ENCODE measurements at regions not wholly inside any gene's neighbourhood (a gene's known extent, or its start where the extent isn't known, plus 50 kb on each side); places are given as distances from the start of the nearest gene placed in this dataset.
A peak's percentile ranks its signal among the peaks of the same experiment; 100 is the strongest.

DNA sequence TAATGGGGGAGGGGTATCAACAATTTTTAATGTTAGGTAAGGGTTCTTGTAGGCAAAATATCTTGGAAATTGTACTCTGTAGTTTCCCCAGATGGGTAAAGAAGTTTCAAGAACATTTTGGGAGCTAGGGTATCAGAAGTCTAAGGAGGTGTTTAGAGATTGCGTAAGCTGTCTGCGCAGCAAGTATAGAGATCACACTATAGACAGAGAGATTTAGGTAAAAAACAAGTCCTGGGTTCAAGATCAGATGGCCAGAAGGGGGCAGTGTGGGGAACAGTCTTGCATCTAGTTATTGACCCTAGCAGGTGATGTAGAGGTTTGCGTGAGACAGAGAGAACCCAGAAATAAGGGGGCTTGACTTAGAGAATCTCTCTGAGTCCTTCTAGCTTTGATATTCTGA, 80.8 kb downstream of the S1PR1 start:
- Histone ChIP-seq H3K79me2 (ENCODE audit: control insufficient read depth, insufficient read depth, low read length, unreplicated experiment) (no peaks in the 10 kb centered on the region), H3K27me3 (ENCODE audit: insufficient read depth, low read length) (peaks cover 83% of the 10 kb centered on the region), H3K27ac (ENCODE audit: low read depth, low read length) (no peak overlapping the region), H2AFZ (ENCODE audit: low read length, unreplicated experiment) (no peak overlapping the region), H3K4me1 (ENCODE audit: control insufficient read depth, insufficient read depth, low read length, unreplicated experiment) (no peaks in the 10 kb centered on the region), H3K36me3 (ENCODE audit: insufficient read depth, low read length) (no peaks in the 10 kb centered on the region), H3K4me3 (ENCODE audit: low read depth, low read length) (no peak overlapping the region)

DNA sequence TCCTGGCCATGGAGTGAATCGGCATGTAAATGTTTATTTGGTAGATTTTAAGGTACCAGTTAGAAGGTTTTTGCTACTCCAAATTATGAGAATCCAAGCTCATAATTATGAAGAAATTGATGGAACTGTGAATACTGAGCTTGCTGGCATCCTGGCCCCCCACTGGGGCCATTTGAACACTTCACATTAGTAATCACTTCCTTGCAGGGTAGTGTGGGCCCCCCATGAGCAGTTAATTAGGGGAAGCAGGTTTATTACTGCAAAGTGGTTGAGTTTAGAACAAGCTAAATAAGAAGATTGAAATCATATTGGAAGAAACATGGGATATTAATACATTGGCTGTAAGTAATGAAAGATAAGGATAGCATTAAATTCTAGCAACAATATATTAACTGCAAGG, 86.7 kb downstream of the S1PR1 start:
- no peaks in the 10 kb centered on the region for H3K4me1 ChIP-seq (ENCODE audit: control insufficient read depth, insufficient read depth, low read length, unreplicated experiment)
- no peaks in the 10 kb centered on the region for H3K36me3 ChIP-seq (ENCODE audit: insufficient read depth, low read length)
- H3K27me3 ChIP-seq (ENCODE audit: insufficient read depth, low read length), result peaks cover 87% of the 10 kb centered on the region
- H3K79me2 ChIP-seq (ENCODE audit: control insufficient read depth, insufficient read depth, low read length, unreplicated experiment), result no peaks in the 10 kb centered on the region
- no peak overlapping the region for H2AFZ ChIP-seq (ENCODE audit: low read length, unreplicated experiment)
- no peak overlapping the region for H3K4me3 ChIP-seq (ENCODE audit: low read depth, low read length)
- no peak overlapping the region for H3K27ac ChIP-seq (ENCODE audit: low read depth, low read length)

DNA sequence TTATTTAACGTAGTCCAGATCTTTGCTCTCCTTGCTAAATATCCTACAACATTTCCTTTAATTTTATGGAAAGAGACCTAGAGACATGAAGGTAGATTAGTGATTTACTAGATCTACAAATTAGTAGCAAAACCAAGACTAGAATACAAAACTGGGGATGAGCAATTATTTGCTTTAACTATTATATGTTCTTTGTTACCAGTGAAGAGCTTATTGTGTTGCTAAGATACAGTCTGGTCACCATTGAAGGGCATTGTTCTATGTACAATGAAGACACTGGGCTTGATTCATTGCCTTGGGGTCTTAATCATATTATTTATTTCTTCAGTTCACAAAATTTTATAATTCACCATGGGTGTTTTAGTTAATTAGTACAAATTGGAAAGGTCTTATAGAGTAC, 88.3 kb downstream of the S1PR1 start:
- Histone ChIP-seq H3K4me3 (ENCODE audit: low read depth, low read length) (no peak overlapping the region), H3K79me2 (ENCODE audit: control insufficient read depth, insufficient read depth, low read length, unreplicated experiment) (no peaks in the 10 kb centered on the region), H3K4me1 (ENCODE audit: control insufficient read depth, insufficient read depth, low read length, unreplicated experiment) (no peaks in the 10 kb centered on the region)

DNA sequence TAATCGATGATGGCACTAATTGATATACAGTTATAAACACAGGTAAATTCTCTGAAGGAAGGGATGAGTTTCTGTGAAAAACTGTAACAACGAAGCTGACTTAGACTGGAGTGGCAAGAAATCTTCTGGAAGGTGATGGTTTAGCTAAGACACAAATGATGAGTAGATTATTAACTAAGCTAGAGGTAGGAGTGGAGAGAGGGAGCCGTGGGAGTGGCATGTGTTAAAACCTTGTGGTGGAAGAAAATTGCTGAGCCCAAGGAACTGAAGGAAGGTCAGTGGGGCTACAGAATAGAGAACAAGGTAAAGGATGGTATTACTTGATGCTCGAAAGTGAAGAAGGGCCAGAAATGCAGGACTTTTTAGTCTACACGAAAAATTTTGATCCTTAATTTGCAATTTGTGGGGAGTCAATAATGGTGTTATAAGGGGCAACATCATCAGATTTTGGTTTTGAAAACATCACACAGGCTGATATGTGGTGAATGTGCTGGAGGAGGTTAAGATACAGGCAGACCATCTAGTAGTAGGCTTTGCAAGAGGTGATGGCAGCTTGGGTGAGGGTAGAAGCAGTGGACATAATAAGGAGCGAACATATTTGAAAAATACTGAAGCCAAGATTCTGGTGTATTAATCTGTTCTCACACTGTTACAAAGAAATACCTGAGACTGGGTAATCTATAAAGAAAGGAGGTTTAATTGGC, 93.8 kb downstream of the S1PR1 start:
- Histone ChIP-seq H2AFZ (ENCODE audit: low read length, unreplicated experiment) (no peak overlapping the region), H3K27ac (ENCODE audit: low read depth, low read length) (no peak overlapping the region), H3K79me2 (ENCODE audit: control insufficient read depth, insufficient read depth, low read length, unreplicated experiment) (no peaks in the 10 kb centered on the region), H3K27me3 (ENCODE audit: insufficient read depth, low read length) (peaks cover 96% of the 10 kb centered on the region), H3K4me1 (ENCODE audit: control insufficient read depth, insufficient read depth, low read length, unreplicated experiment) (no peaks in the 10 kb centered on the region), H3K4me3 (ENCODE audit: low read depth, low read length) (no peak overlapping the region), H3K36me3 (ENCODE audit: insufficient read depth, low read length) (no peaks in the 10 kb centered on the region)

More for the DNA sequence above, 88.3 kb downstream of the S1PR1 start:
- Histone ChIP-seq H3K27me3 (ENCODE audit: insufficient read depth, low read length) (peaks cover 94% of the 10 kb centered on the region), H3K27ac (ENCODE audit: low read depth, low read length) (no peak overlapping the region), H2AFZ (ENCODE audit: low read length, unreplicated experiment) (no peak overlapping the region), H3K36me3 (ENCODE audit: insufficient read depth, low read length) (no peaks in the 10 kb centered on the region)

DNA sequence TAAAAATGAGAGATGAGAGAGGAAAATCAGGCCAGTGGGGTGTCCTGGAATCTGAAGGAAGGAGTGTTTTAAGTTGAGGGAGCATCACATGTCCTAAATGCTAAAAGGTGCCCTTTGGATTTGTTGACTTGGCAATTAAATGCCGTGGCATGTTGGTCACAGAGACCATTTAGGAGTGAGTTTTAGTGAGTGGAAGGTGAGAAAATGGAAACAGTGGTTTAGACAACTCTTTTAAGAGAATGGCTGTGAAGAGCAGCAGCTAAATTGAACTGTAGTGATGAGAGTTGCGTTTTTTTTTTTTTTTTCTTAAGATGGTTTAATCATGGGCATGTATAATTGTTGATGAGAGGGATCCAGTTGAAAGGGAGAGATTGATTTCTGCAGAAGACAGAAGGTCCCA, 95.0 kb downstream of the S1PR1 start:
- Histone ChIP-seq H3K27me3 (ENCODE audit: insufficient read depth, low read length) (peaks cover 95% of the 10 kb centered on the region), H3K4me1 (ENCODE audit: control insufficient read depth, insufficient read depth, low read length, unreplicated experiment) (no peaks in the 10 kb centered on the region)

DNA sequence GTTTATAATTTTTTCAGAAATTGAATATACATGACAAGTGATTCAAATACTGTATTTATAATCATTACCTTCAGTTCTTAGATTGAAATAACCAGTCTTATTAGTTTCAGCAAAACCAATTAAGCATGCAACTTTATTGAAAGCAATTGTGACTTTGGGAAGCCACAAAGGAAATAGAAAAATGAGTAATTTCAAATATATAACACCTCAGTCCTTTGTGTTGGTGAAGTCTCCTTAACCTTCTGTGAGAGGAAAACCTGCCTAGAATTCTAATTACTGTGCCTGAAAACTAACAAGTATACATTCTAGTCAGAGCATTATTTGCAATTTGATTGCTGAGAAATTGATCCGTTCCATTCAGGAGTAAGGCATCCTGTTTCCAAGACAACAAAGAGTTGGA, 95.8 kb downstream of the S1PR1 start:
- Histone ChIP-seq H3K27ac (ENCODE audit: low read depth, low read length) (no peak overlapping the region), H3K36me3 (ENCODE audit: insufficient read depth, low read length) (no peaks in the 10 kb centered on the region), H3K27me3 (ENCODE audit: insufficient read depth, low read length) (peaks cover 95% of the 10 kb centered on the region), H3K79me2 (ENCODE audit: control insufficient read depth, insufficient read depth, low read length, unreplicated experiment) (no peaks in the 10 kb centered on the region), H3K4me1 (ENCODE audit: control insufficient read depth, insufficient read depth, low read length, unreplicated experiment) (no peaks in the 10 kb centered on the region), H2AFZ (ENCODE audit: low read length, unreplicated experiment) (no peak overlapping the region), H3K4me3 (ENCODE audit: low read depth, low read length) (no peak overlapping the region)

More for the DNA sequence above, 95.0 kb downstream of the S1PR1 start:
- no peak overlapping the region for H3K4me3 ChIP-seq (ENCODE audit: low read depth, low read length)
- H3K79me2 ChIP-seq (ENCODE audit: control insufficient read depth, insufficient read depth, low read length, unreplicated experiment), result no peaks in the 10 kb centered on the region
- H2AFZ ChIP-seq (ENCODE audit: low read length, unreplicated experiment), result no peak overlapping the region
- no peaks in the 10 kb centered on the region for H3K36me3 ChIP-seq (ENCODE audit: insufficient read depth, low read length)
- no peak overlapping the region for H3K27ac ChIP-seq (ENCODE audit: low read depth, low read length)

DNA sequence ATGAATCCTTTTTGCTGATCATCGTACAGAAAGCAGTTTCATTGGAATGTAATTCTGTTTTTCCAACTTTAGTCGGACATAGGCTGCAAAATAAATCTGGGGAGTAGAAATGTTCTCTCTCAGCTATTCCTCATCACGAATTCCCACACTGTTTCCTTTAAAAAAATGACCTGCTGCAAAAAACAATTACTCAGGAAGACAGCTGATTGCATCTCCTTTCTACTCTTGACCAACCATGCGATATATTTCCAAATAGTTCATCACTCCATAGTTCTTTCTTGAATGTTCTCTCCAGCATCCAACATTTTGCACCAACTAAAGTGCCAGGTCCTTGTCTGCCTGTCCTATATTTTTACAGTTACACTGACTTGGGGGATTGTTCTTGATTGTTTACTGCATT, 96.4 kb downstream of the S1PR1 start:
- Histone ChIP-seq H3K36me3 (ENCODE audit: insufficient read depth, low read length) (no peaks in the 10 kb centered on the region), H3K4me3 (ENCODE audit: low read depth, low read length) (no peak overlapping the region), H3K4me1 (ENCODE audit: control insufficient read depth, insufficient read depth, low read length, unreplicated experiment) (no peaks in the 10 kb centered on the region), H3K27me3 (ENCODE audit: insufficient read depth, low read length) (peaks cover 93% of the 10 kb centered on the region), H3K27ac (ENCODE audit: low read depth, low read length) (no peak overlapping the region), H2AFZ (ENCODE audit: low read length, unreplicated experiment) (no peak overlapping the region), H3K79me2 (ENCODE audit: control insufficient read depth, insufficient read depth, low read length, unreplicated experiment) (no peaks in the 10 kb centered on the region)

DNA sequence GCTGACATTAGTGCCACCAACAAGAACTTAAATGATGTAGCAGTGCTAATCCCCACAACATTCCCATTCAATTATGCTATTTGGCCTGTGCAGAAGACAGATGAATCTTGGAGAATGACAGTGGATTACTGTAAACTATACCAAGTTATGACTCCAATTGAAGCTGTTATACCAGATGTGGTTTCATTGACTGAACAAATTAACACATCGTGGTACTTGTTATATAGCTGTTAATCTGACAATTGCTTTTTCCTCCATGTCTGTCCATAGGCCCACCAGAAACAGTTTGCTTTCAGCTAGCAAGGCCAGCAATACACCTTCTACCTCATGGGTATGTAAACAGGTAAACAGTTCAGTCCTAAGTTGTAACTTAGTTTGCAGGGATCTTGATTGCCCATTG, 101.1 kb downstream of the S1PR1 start:
- no peak overlapping the region for H2AFZ ChIP-seq (ENCODE audit: low read length, unreplicated experiment)
- H3K4me1 ChIP-seq (ENCODE audit: control insufficient read depth, insufficient read depth, low read length, unreplicated experiment), result no peaks in the 10 kb centered on the region
- H3K27me3 ChIP-seq (ENCODE audit: insufficient read depth, low read length), result peaks cover 80% of the 10 kb centered on the region
- H3K4me3 ChIP-seq (ENCODE audit: low read depth, low read length), result no peak overlapping the region
- no peak overlapping the region for H3K27ac ChIP-seq (ENCODE audit: low read depth, low read length)
- H3K79me2 ChIP-seq (ENCODE audit: control insufficient read depth, insufficient read depth, low read length, unreplicated experiment), result no peaks in the 10 kb centered on the region
- H3K36me3 ChIP-seq (ENCODE audit: insufficient read depth, low read length), result no peaks in the 10 kb centered on the region

DNA sequence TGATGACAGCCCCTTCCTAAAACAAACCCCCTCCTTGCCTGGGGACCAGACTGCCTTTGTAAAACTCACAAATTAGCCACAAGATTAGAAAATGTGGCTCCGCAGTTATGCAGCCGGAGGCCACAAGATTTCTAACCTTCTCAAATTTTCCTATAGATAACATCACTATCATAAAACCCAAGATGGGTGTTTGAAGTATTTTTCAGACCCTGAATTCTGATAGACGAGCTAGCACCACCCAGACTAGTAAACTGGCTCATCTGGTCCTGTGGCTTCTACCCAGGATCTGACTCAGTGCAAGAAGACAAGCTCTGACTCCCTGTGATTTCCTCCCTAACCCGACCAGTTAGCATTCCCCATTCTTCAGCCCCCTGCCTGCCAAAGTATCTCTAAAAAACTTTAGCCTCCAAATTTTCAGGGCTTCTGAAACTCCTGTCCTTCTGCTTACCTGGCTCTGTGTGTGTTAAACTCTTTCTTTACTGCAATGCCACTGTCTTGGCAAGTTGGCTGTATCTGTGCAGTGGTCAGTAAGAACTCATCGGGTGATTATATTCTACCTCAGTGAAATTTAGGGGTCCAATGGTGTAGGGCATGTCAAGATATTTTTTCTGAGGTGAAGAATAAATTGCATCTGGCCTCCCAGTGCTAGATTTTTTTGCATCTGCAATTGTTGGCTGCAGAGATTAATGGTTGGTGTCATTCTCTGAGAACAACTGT, 102.1 kb downstream of the S1PR1 start:
- no peaks in the 10 kb centered on the region for H3K4me1 ChIP-seq (ENCODE audit: control insufficient read depth, insufficient read depth, low read length, unreplicated experiment)
- H3K27ac ChIP-seq (ENCODE audit: low read depth, low read length), result no peak overlapping the region
- H3K79me2 ChIP-seq (ENCODE audit: control insufficient read depth, insufficient read depth, low read length, unreplicated experiment), result no peaks in the 10 kb centered on the region
- H3K4me3 ChIP-seq (ENCODE audit: low read depth, low read length), result no peak overlapping the region
- H3K27me3 ChIP-seq (ENCODE audit: insufficient read depth, low read length), result peaks cover 72% of the 10 kb centered on the region
- H2AFZ ChIP-seq (ENCODE audit: low read length, unreplicated experiment), result no peak overlapping the region
- no peaks in the 10 kb centered on the region for H3K36me3 ChIP-seq (ENCODE audit: insufficient read depth, low read length)

DNA sequence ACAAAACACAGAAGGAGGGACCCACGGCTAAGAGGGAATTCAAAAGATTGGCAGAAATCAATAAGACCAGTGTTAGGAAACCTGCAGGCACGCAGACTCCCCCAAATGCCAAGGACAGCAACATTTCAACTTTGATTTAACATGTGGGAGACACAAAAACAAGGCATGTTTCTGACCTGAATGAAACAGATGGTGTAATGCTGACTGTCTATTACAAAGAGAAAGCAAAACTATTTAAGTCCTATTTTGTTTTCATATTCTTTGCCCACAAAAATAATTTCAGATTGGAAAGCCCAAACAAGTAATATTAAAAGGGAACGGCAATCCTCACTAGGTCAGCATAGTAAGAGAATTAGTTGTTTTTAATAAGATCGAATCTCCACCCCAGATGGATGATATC, 107.9 kb downstream of the S1PR1 start:
- H3K27me3 ChIP-seq (ENCODE audit: insufficient read depth, low read length), result peaks cover 39% of the 10 kb centered on the region
- H2AFZ ChIP-seq (ENCODE audit: low read length, unreplicated experiment), result no peak overlapping the region
- H3K36me3 ChIP-seq (ENCODE audit: insufficient read depth, low read length), result no peaks in the 10 kb centered on the region
- peak overlapping the region; percentile 38; the same call in 1 of the 2 replicates for H3K4me3 ChIP-seq (ENCODE audit: low read depth, low read length)
- H3K79me2 ChIP-seq (ENCODE audit: control insufficient read depth, insufficient read depth, low read length, unreplicated experiment), result no peaks in the 10 kb centered on the region
- H3K27ac ChIP-seq (ENCODE audit: low read depth, low read length), result no peak overlapping the region
- no peaks in the 10 kb centered on the region for H3K4me1 ChIP-seq (ENCODE audit: control insufficient read depth, insufficient read depth, low read length, unreplicated experiment)

DNA sequence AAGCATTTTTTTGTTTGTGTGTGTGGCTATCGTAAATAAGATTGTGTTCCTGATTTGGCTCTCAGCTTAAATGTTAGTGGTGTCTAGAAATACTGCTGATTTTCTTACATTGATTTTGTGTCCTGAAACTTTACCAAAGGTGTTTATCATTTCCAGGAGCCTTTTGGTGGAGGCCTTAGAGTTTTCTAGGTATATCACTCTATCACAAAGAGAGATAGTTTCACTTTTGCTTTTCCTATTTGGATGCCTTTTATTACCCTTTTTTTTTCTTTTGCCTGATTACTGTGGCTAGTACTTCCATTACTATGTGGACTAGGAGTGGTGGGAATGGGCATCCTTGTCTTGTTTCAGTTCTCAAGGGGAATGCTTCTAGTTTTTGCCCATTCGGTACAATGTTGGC, 109.6 kb downstream of the S1PR1 start:
- no peaks in the 10 kb centered on the region for H3K4me1 ChIP-seq (ENCODE audit: control insufficient read depth, insufficient read depth, low read length, unreplicated experiment)
- H3K4me3 ChIP-seq (ENCODE audit: low read depth, low read length), result peak overlapping the region; percentile 25
- peak overlapping the region; percentile 61 for H2AFZ ChIP-seq (ENCODE audit: low read length, unreplicated experiment)

More for the DNA sequence above, 109.6 kb downstream of the S1PR1 start:
- Histone ChIP-seq H3K36me3 (ENCODE audit: insufficient read depth, low read length) (no peaks in the 10 kb centered on the region), H3K27ac (ENCODE audit: low read depth, low read length) (no peak overlapping the region), H3K79me2 (ENCODE audit: control insufficient read depth, insufficient read depth, low read length, unreplicated experiment) (no peaks in the 10 kb centered on the region), H3K27me3 (ENCODE audit: insufficient read depth, low read length) (peaks cover 24% of the 10 kb centered on the region)
